Stomach (tissue), 8 donors: ENCODE measurements at regions not wholly inside any gene's neighbourhood (a gene's known extent, or its start where the extent isn't known, plus 50 kb on each side); places are given as distances from the start of the nearest gene placed in this dataset.

Source experiments
- DNase-seq, 2 donors: peaks; one replicate each; pipeline versions ENCODE4 v3.0.0 to v3.0.0-alpha.2; 2013 to 2019
- H3K27ac ChIP-seq, 5 donors: fragments of 200-600 bp in 4 of 5; sonication (generic) in 4 of 5; one replicate each; pipeline ENCODE4 v1.5.1; 2013 to 2019; ENCODE audit warnings: mild to moderate bottlenecking in 1 of 5, moderate library complexity in 1 of 5
- H3K27me3 ChIP-seq, 3 donors: fragments of 200-600 bp; sonication (generic); one replicate each; pipeline ENCODE4 v1.5.1; 2017 to 2019; ENCODE audit warnings: mixed run types in 1 of 3
- H3K36me3 ChIP-seq, 4 donors: fragments of 200-600 bp; sonication (generic); 1 replicate in 3 of 4; 2 replicates in 1 of 4; pipeline ENCODE4 v1.5.1; 2016 to 2019
- H3K4me1 ChIP-seq, 4 donors: fragments of 200-600 bp; sonication (generic); one replicate each; pipeline ENCODE4 v1.5.1; 2016 to 2019
- H3K4me3 ChIP-seq, 4 donors: fragments of 200-600 bp; sonication (generic) in 3 of 4; one replicate each; pipeline ENCODE4 v1.5.1; 2016 to 2019; ENCODE audit warnings: mild to moderate bottlenecking in 1 of 4
- H3K9me3 ChIP-seq, 4 donors: fragments of 200-600 bp; sonication (generic); one replicate each; pipeline ENCODE4 v1.5.1; 2016 to 2019
- CTCF ChIP-seq, 7 experiments: fragments of 450-650 bp in 4 of 7; fragments of 200-600 bp in 3 of 7; sonication (generic) in 3 of 7; IDR thresholded peaks; one replicate each; pipeline ENCODE4 v1.5.1; 2016 to 2019; ENCODE audit warnings: antibody characterized with exemption in 7 of 7, control low read depth in 2 of 7, mild to moderate bottlenecking in 1 of 7
- EP300 ChIP-seq: sonication (generic); formaldehyde crosslinking; IDR thresholded peaks from one replicate; pipeline ENCODE4 v1.6.1; 2017; ENCODE audit warnings: antibody characterized with exemption
- POLR2A ChIP-seq, 4 donors: fragments of 450-650 bp; IDR thresholded peaks; one replicate each; pipeline ENCODE4 v1.6.1; 2016; ENCODE audit warnings: antibody characterized with exemption in 4 of 4, control low read depth in 2 of 4, mild to moderate bottlenecking in 1 of 4, moderate library complexity in 1 of 4
- POLR2AphosphoS5 ChIP-seq, 3 donors: sonication (generic); formaldehyde crosslinking; IDR thresholded peaks; one replicate each; pipeline ENCODE4 v1.6.1; 2016; ENCODE audit warnings: antibody characterized with exemption in 3 of 3
- WGBS, 5 donors: extraction: QIAGEN DNeasy Blood & Tissue Kit in 3 of 5; methylation state at CpG; one replicate each; pipeline versions ENCODE4 v1.1.5 to v1.1.7; 2013 to 2018; 5-methylcytosine and 5-hydroxymethylcytosine counted together
- intact Hi-C: fragments of 100-400 bp; cut with DNase I; formaldehyde crosslinking; loops from one replicate; pipeline ENCODE4 v1.15.1; 2023; ENCODE audit warnings: low total_unique reads
- donor health status: healthy with polysubstance abuse.
- donor health status: Bipolar disorder and iron deficiency.
- donor health status: healthy.

GRCh38 chr11:19407677-19408270 is 167.0 kb upstream of the E2F8 start:
- Histone ChIP-seq H3K9me3 (no peaks in the 10 kb centered on the region), H3K4me3 (no peak overlapping the region), H3K27me3 (no peaks in the 10 kb centered on the region), H3K4me1 (no peaks in the 10 kb centered on the region), H3K27ac (no peak overlapping the region), H3K36me3 (no peaks in the 10 kb centered on the region)
- WGBS, 5 donors, result 46 to 67% (median 54%) methylated on average over 17 of the region's 17 CpGs
- TF ChIP-seq CTCF (IDR thresholded peaks at IDR 0.05), result no peak
- no peak for TF ChIP-seq POLR2AphosphoS5 (IDR thresholded peaks at IDR 0.05)
- TF ChIP-seq POLR2A (IDR thresholded peaks at IDR 0.05), result no peak
- TF ChIP-seq EP300, result no peak
- intact Hi-C loops, result no loop called here
- no peak for DNase-seq

- H3K27ac ChIP-seq, result no peak overlapping the region
- no peak for TF ChIP-seq EP300
- TF ChIP-seq POLR2AphosphoS5 (IDR thresholded peaks at IDR 0.05), result no peak
- TF ChIP-seq CTCF (IDR thresholded peaks at IDR 0.05), result no peak
- no peak for TF ChIP-seq POLR2A (IDR thresholded peaks at IDR 0.05)
- H3K4me3 ChIP-seq, result no peak overlapping the region
- no peaks in the 10 kb centered on the region for H3K36me3 ChIP-seq
- no peaks in the 10 kb centered on the region for H3K9me3 ChIP-seq
- DNase-seq, result no peak
- intact Hi-C loops, result no loop called here
- no peaks in the 10 kb centered on the region for H3K27me3 ChIP-seq
- 70 to 83% (median 74%) methylated on average over 4 of the region's 4 CpGs for WGBS, 5 donors
- no peaks in the 10 kb centered on the region for H3K4me1 ChIP-seq
These were observed 165.2 kb upstream of the E2F8 start for GRCh38 chr11:19405966-19406365.

GRCh38 chr11:19404787-19405186 is 164.0 kb upstream of the E2F8 start:
- no peaks in the 10 kb centered on the region for H3K9me3 ChIP-seq
- no peaks in the 10 kb centered on the region for H3K36me3 ChIP-seq
- intact Hi-C loops, result no loop called here
- no peak overlapping the region for H3K4me3 ChIP-seq
- TF ChIP-seq CTCF (IDR thresholded peaks at IDR 0.05) (no peak), POLR2AphosphoS5 (IDR thresholded peaks at IDR 0.05) (no peak), POLR2A (IDR thresholded peaks at IDR 0.05) (no peak), EP300 (no peak)
- H3K4me1 ChIP-seq, result no peaks in the 10 kb centered on the region
- no peaks in the 10 kb centered on the region for H3K27me3 ChIP-seq
- H3K27ac ChIP-seq, result no peak overlapping the region
- no peak for DNase-seq
- WGBS, 5 donors, result 49 to 69% (median 62%) methylated on average over 6 of the region's 6 CpGs

GRCh38 chr11:19403196-19403895 is 162.6 kb upstream of the E2F8 start:
- Histone ChIP-seq H3K4me3 (no peak overlapping the region), H3K27ac (no peak overlapping the region), H3K27me3 (no peaks in the 10 kb centered on the region), H3K9me3 (no peaks in the 10 kb centered on the region), H3K36me3 (no peaks in the 10 kb centered on the region), H3K4me1 (peaks cover 0 to 12% (median 6%) of the 10 kb centered on the region in 4 donors)
- no peak for DNase-seq
- intact Hi-C loops, result no loop called here
- 71 to 87% (median 74%) methylated on average over 7 of the region's 7 CpGs for WGBS, 5 donors
- TF ChIP-seq CTCF (IDR thresholded peaks at IDR 0.05), result no peak
- no peak for TF ChIP-seq POLR2AphosphoS5 (IDR thresholded peaks at IDR 0.05)
- TF ChIP-seq EP300, result no peak
- TF ChIP-seq POLR2A (IDR thresholded peaks at IDR 0.05), result no peak
